H9 (cell line): ENCODE measurements at regions not wholly inside any gene's neighbourhood (a gene's known extent, or its start where the extent isn't known, plus 50 kb on each side); places are given as distances from the start of the nearest gene placed in this dataset.

Experiments
- DNase-seq: peaks from one replicate; pipeline ENCODE4 v3.0.0-alpha.2; 2017
- H2AFZ ChIP-seq: one replicate; pipeline ENCODE4 v1.6.1; 2013; ENCODE audit warnings: mild to moderate bottlenecking, low read length, control low read depth, moderate library complexity
- H2AK5ac ChIP-seq: 2 replicates; pipeline ENCODE4 v1.6.1; 2013; ENCODE audit warnings: low read length, control low read depth, mixed read lengths; ENCODE audit not compliant: insufficient read length
- H2BK120ac ChIP-seq: one replicate; pipeline ENCODE4 v1.6.1; 2013; ENCODE audit warnings: low read depth, mild to moderate bottlenecking, low read length, control low read depth, inconsistent platforms; ENCODE audit not compliant: poor library complexity, severe bottlenecking
- H2BK12ac ChIP-seq: 2 replicates; pipeline ENCODE4 v1.6.1; 2013; ENCODE audit warnings: low read length, control low read depth, mixed read lengths, low read depth; ENCODE audit not compliant: insufficient read length
- H2BK15ac ChIP-seq: 2 replicates; pipeline ENCODE4 v1.6.1; 2013; ENCODE audit warnings: low read depth, low read length, control low read depth
- H2BK20ac ChIP-seq: one replicate; pipeline ENCODE4 v1.6.1; 2013; ENCODE audit warnings: low read depth, mild to moderate bottlenecking, low read length, control low read depth, inconsistent platforms; ENCODE audit not compliant: poor library complexity, severe bottlenecking
- H2BK5ac ChIP-seq: 2 replicates; pipeline ENCODE4 v1.6.1; 2013; ENCODE audit warnings: low read length, control low read depth, mixed read lengths; ENCODE audit not compliant: insufficient read length
- H3K14ac ChIP-seq: 2 replicates; pipeline ENCODE4 v1.6.1; 2013; ENCODE audit warnings: low read length, control low read depth; ENCODE audit not compliant: insufficient read depth
- H3K18ac ChIP-seq: 2 replicates; pipeline ENCODE4 v1.6.1; 2013; ENCODE audit warnings: low read depth, mild to moderate bottlenecking, mixed read lengths, low read length, control low read depth; ENCODE audit not compliant: insufficient read length
- H3K23ac ChIP-seq: 2 replicates; pipeline ENCODE4 v1.6.1; 2013; ENCODE audit warnings: low read length, control low read depth, mixed read lengths, low read depth; ENCODE audit not compliant: insufficient read length
- H3K23me2 ChIP-seq: 2 replicates; pipeline ENCODE4 v1.6.1; 2013; ENCODE audit warnings: low read depth, mild to moderate bottlenecking, mixed read lengths, low read length, control low read depth; ENCODE audit not compliant: insufficient read length, poor library complexity, severe bottlenecking
- H3K27ac ChIP-seq: 2 replicates; pipeline ENCODE4 v1.5.1; 2013; ENCODE audit warnings: low read length, control low read depth, mixed read lengths, low read depth; ENCODE audit not compliant: insufficient read length
- H3K27me3 ChIP-seq: 2 replicates; pipeline ENCODE4 v1.6.1; 2013; ENCODE audit warnings: low read length, control low read depth, inconsistent platforms; ENCODE audit not compliant: insufficient read depth
- H3K4ac ChIP-seq: 2 replicates; pipeline ENCODE4 v1.6.1; 2013; ENCODE audit warnings: low read depth, mild to moderate bottlenecking, control low read depth, inconsistent platforms, low read length, moderate library complexity
- H3K4me1 ChIP-seq: 2 replicates; pipeline ENCODE4 v1.6.1; 2013; ENCODE audit warnings: low read length, control low read depth, inconsistent platforms; ENCODE audit not compliant: insufficient read depth
- H3K4me2 ChIP-seq: 2 replicates; pipeline ENCODE4 v1.6.1; 2013; ENCODE audit warnings: low read length, control low read depth, mixed read lengths; ENCODE audit not compliant: insufficient read length, insufficient read depth
- H3K56ac ChIP-seq: 2 replicates; pipeline ENCODE4 v1.6.1; 2013; ENCODE audit warnings: low read depth, mild to moderate bottlenecking, mixed read lengths, low read length, control low read depth; ENCODE audit not compliant: insufficient read length
- H3K79me1 ChIP-seq: 2 replicates; pipeline ENCODE4 v1.6.1; 2013; ENCODE audit warnings: low read depth, mild to moderate bottlenecking, moderate library complexity, low read length, control low read depth, inconsistent platforms; ENCODE audit not compliant: insufficient read depth, poor library complexity, severe bottlenecking
- H3K79me2 ChIP-seq: 2 replicates; pipeline ENCODE4 v1.6.1; 2013; ENCODE audit warnings: low read length, control low read depth, inconsistent platforms; ENCODE audit not compliant: insufficient read depth
- H3K9ac ChIP-seq: 2 replicates; pipeline ENCODE4 v1.6.1; 2013; ENCODE audit warnings: low read length, control low read depth, mixed read lengths; ENCODE audit not compliant: insufficient read length; ENCODE audit errors: extremely low read depth
- H3K9me3 ChIP-seq: one replicate; pipeline ENCODE4 v1.6.1; 2013; ENCODE audit warnings: low read depth, low read length, inconsistent platforms; ENCODE audit not compliant: control insufficient read depth
- H3T11ph ChIP-seq: one replicate; pipeline ENCODE4 v1.6.1; 2013; ENCODE audit warnings: mild to moderate bottlenecking, low read length, control low read depth, inconsistent platforms
- H4K20me1 ChIP-seq: one replicate; pipeline ENCODE4 v1.6.1; 2013; ENCODE audit not compliant: control insufficient read depth, insufficient read length, insufficient read depth
- H4K5ac ChIP-seq: 2 replicates; pipeline ENCODE4 v1.6.1; 2013; ENCODE audit warnings: low read depth, mild to moderate bottlenecking, mixed read lengths, low read length, control low read depth; ENCODE audit not compliant: insufficient read length
- H4K8ac ChIP-seq: replicated peaks from 2 replicates; pipeline ENCODE4 v1.6.1; 2013; ENCODE audit warnings: low read length, control low read depth, mixed read lengths, low read depth; ENCODE audit not compliant: insufficient read length
- H4K91ac ChIP-seq: 2 replicates; pipeline ENCODE4 v1.6.1; 2013; ENCODE audit warnings: low read depth, mild to moderate bottlenecking, moderate library complexity, mixed read lengths, low read length, control low read depth; ENCODE audit not compliant: insufficient read length
- H3K27ac Mint-ChIP-seq, 3 experiments: 2 replicates in 2 of 3; 3 replicates in 1 of 3; pipeline ENCODE4 v1.8.0; 2020 to 2021; ENCODE audit warnings: mixed read lengths in 3 of 3, mild to moderate bottlenecking in 1 of 3, moderate library complexity in 1 of 3
- H3K27me3 Mint-ChIP-seq: 2 replicates; pipeline ENCODE4 v1.8.0; 2021; ENCODE audit warnings: low read depth, mild to moderate bottlenecking, moderate library complexity, mixed read lengths
- H3K36me3 Mint-ChIP-seq, 3 experiments: 2 replicates in 2 of 3; 3 replicates in 1 of 3; pipeline ENCODE4 v1.8.0; 2020 to 2021; ENCODE audit warnings: low read depth in 3 of 3, mixed read lengths in 3 of 3; ENCODE audit not compliant: insufficient read depth in 1 of 3
- H3K4me1 Mint-ChIP-seq, 2 experiments: 2 replicates each; pipeline ENCODE4 v1.8.0; 2020; ENCODE audit warnings: mixed read lengths in 2 of 2
- H3K4me3 Mint-ChIP-seq, 2 experiments: 2 replicates in 1 of 2; 3 replicates in 1 of 2; pipeline ENCODE4 v1.8.0; 2020 to 2021; ENCODE audit warnings: mild to moderate bottlenecking in 2 of 2, mixed read lengths in 2 of 2, moderate library complexity in 1 of 2
- H3K9me3 Mint-ChIP-seq, 2 experiments: 2 replicates in 1 of 2; 3 replicates in 1 of 2; pipeline ENCODE4 v1.8.0; 2020; ENCODE audit warnings: mild to moderate bottlenecking in 2 of 2, mixed read lengths in 2 of 2, moderate library complexity in 1 of 2
- WGBS: extraction: QIAGEN DNeasy Blood & Tissue Kit; methylation state at CpG from one replicate; pipeline ENCODE4 v1.1.7; 2013; ENCODE audit warnings: missing lambda C conversion rate, low lambda C conversion rate, mixed read lengths; ENCODE audit not compliant: insufficient read length; ENCODE audit errors: extremely low coverage; 5-methylcytosine and 5-hydroxymethylcytosine counted together
- TF ChIP-seq, protein P1 (sequence below): fragments of 200-600 bp; sonication (generic); conservative IDR thresholded peaks from 3 replicates; pipeline ENCODE4 v1.8.0; 2021; ENCODE audit warnings: antibody characterized with exemption, mild to moderate bottlenecking

DNA sequence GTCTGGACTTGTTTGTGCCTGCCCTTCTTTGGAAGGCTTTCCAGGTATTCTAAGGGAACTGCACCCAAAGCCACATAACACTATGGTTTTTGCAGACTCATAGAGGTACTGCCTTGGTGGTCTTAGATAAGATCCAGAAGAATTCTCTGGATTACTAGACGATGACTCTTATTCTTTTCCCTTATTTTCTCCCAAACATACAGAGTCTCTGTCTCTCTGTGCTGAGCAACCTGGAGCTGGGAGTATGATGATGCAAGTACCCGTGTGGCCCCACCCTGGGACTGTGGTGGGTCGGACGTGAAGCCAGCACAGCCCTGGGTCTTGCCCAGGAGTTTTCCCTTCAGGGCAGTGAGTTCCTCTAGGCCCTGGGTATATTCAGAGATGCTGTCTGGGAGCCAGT lies 1342.4 kb upstream of the TENM3 start:
- Histone ChIP-seq H2BK15ac (no peak overlapping the region), H3K4me1 (no peaks in the 10 kb centered on the region), H3T11ph (no peak overlapping the region), H3K79me1 (no peaks in the 10 kb centered on the region), H3K23me2 (no peaks in the 10 kb centered on the region), H2BK120ac (no peak overlapping the region), H3K79me2 (no peaks in the 10 kb centered on the region), H4K8ac (no peak overlapping the region), H3K4me2 (no peak overlapping the region), H2AFZ (no peak overlapping the region), H2BK5ac (no peak overlapping the region), H3K4ac (no peak overlapping the region), H3K14ac (no peak overlapping the region), H4K91ac (no peak overlapping the region), H3K18ac (no peak overlapping the region), H4K5ac (no peak overlapping the region), H3K56ac (no peak overlapping the region), H2BK20ac (no peak overlapping the region), H2AK5ac (no peak overlapping the region), H3K27me3 (no peaks in the 10 kb centered on the region), H3K9me3 (no peaks in the 10 kb centered on the region), H3K27ac (no peak overlapping the region), H2BK12ac (no peak overlapping the region), H3K9ac (no peak overlapping the region), H3K23ac (no peak overlapping the region), H4K20me1 (no peaks in the 10 kb centered on the region)
- H3K27ac Mint-ChIP-seq: no peak overlapping the region
- TF ChIP-seq, protein P1, sequence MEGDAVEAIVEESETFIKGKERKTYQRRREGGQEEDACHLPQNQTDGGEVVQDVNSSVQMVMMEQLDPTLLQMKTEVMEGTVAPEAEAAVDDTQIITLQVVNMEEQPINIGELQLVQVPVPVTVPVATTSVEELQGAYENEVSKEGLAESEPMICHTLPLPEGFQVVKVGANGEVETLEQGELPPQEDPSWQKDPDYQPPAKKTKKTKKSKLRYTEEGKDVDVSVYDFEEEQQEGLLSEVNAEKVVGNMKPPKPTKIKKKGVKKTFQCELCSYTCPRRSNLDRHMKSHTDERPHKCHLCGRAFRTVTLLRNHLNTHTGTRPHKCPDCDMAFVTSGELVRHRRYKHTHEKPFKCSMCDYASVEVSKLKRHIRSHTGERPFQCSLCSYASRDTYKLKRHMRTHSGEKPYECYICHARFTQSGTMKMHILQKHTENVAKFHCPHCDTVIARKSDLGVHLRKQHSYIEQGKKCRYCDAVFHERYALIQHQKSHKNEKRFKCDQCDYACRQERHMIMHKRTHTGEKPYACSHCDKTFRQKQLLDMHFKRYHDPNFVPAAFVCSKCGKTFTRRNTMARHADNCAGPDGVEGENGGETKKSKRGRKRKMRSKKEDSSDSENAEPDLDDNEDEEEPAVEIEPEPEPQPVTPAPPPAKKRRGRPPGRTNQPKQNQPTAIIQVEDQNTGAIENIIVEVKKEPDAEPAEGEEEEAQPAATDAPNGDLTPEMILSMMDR: no peak
- no peak for DNase-seq
- no peak overlapping the region for H3K4me3 Mint-ChIP-seq
- H3K9me3 Mint-ChIP-seq: peaks cover 0 to 3% of the 10 kb centered on the region in 2 experiments; a peak in 3 of 5 replicates
- peaks cover 0 to 4% (median 0%) of the 10 kb centered on the region in 3 experiments; a peak in 1 of 7 replicates for H3K36me3 Mint-ChIP-seq
- no CpG with 5 or more reads among the region's 4 CpGs for WGBS
- no peaks in the 10 kb centered on the region for H3K27me3 Mint-ChIP-seq
- 0 out of 4 replicates have a peak, but pooled peaks cover 0 to 2% of the 10 kb centered on the region in 2 experiments for H3K4me1 Mint-ChIP-seq
